IMR-90 (cell line): ENCODE measurements at regions not wholly inside any gene's neighbourhood (a gene's known extent, or its start where the extent isn't known, plus 50 kb on each side); places are given as distances from the start of the nearest gene placed in this dataset.

Experiments
- BHLHE40 ChIP-seq: fragments of 150-350 bp; IDR thresholded peaks from 2 replicates; pipeline ENCODE4 v1.6.1; 2016; ENCODE audit warnings: mild to moderate bottlenecking, low read depth, low read length
- CTCF ChIP-seq: conservative IDR thresholded peaks from 2 replicates; pipeline ENCODE4 v1.5.1; 2012; ENCODE audit warnings: mild to moderate bottlenecking, low read depth, low read length, improper control_type of control experiment
- FOS ChIP-seq: fragments of 150-350 bp; IDR thresholded peaks from 2 replicates; pipeline ENCODE4 v1.6.1; 2016; ENCODE audit warnings: low read depth, low read length

DNA sequence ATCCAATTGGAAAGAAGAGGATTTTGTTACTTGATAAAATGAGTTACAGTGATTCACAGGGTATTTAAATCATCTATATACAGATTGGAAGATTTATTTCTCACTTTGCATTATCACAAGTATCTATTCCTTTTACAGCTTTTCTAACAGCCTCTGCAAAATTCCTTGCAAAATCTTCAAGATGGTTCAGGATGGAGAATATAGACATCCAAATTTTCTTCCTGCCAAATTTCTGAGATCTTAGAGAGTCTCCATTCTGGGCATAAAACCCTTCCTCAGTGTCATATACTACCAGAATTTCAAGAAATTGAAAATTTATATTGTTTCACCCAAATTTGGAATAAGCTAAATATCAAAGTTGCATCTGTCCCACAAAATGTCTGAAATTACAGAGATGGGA, 259.1 kb upstream of the FAM174A start:
- TF ChIP-seq CTCF (no peak), FOS (no peak), BHLHE40 (no peak)
